Glomerular endothelial cell (primary cell): ENCODE measurements at regions not wholly inside any gene's neighbourhood (a gene's known extent, or its start where the extent isn't known, plus 50 kb on each side); places are given as distances from the start of the nearest gene placed in this dataset.

ENCODE experiments used
- DNase-seq: peaks from one replicate; pipeline ENCODE4 v3.0.0-alpha.2; 2011; ENCODE audit warnings: low read depth, low spot score; ENCODE audit errors: extremely low read depth

DNA sequence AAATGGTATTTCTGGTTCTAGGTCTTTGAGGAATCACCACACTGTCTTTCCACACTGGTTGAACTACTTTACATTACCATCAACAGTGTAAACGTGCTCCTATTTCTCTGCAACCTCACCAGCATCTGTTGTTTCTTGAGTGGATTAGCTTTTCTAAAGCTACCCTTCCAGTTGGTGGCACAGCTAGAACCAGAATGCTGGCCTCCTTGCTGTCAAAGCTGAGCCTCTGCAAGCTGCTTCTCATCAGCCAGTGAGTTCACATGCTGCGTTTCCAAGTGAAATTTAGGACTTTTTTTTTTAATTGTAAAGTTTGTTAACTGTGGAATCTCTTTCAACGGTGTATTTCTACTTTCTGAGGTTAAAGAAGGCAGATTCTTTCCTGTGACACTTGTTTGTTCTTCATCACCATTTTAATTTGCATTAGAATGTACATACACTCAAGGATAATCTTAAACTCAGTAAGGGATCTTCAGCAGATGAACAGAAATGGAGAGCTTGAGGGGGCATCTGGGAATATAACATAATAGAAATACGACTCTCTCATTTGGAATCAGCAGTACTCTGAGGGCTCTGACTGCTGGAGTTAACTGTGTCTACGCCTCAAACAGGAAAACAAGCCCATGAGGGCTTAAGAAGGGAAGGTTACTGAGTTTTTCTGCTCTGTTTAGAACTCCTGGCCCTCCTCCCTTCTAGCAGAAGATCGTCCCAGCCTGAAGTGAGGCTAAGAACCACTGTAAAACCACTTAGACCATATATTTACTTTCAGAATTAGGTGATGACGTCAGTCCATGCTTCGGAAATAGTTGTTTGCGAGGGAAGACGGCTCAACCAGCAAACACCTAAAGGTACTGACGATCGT is 148.4 kb upstream of the FAM20A start:
- DNase-seq, result no peak

DNA sequence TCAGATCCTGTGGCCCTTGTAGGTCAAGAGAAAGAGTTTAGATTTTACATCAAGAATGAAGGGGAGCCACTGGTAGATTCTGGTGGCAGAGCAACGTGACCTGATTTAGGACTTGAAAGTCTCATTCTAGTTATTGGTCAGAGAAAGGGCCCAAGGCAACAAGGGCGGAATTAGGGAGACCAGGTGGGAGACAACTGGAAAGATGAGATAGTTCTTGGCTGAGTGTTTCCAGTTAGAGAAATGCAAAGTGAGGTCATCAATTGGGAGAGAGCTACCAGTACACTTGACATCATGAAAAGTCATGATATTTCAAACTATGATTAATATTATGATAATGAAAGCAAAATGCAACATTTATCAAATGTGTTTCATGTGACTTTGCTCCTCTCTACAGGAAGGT is 147.2 kb upstream of the FAM20A start:
- no peak for DNase-seq

DNA sequence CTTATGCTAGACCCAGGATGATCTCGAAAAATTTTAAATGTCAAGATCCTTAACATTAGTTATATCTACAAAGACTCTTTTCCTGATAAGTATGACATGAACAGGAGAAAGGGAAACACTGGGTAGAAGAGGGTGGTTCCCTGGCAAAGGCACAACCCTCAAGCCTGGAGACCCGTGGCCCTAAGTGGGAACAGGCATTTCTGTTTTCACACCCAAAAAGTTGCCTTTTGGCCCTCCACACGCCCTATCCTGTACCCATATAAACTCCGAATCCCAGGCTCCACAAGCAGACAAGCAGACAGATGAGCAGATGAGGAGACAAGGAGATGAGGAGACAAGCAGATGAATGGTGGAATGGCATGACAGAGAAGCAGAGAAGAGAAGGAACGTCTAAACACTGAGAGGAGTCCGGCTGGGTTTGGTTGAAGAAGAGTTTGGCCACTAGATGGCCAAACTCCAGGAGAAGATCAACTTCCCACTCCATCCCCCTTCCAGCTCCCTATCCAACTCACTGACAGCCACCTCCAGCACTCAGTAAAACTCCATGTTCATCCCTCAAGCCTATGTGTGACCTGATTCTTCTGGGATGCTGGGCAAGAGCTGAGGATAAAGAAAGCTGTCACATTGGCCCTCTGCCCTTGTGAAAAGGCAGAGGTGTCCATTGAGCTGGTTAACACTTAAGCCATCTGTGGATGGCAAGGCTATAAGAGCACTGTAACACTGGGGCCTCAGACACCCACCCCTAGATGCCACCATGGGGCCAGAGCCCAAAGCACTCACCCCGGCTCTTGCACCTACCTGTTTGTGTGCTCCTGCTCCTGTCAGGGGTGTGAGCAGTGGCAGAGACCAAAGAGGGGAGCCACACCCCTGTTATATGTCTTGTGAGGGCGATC is 139.6 kb upstream of the FAM20A start:
- no peak for DNase-seq

GRCh38 chr17:68737761-68738443 is 136.7 kb upstream of the FAM20A start:
- DNase-seq, result no peak

DNA sequence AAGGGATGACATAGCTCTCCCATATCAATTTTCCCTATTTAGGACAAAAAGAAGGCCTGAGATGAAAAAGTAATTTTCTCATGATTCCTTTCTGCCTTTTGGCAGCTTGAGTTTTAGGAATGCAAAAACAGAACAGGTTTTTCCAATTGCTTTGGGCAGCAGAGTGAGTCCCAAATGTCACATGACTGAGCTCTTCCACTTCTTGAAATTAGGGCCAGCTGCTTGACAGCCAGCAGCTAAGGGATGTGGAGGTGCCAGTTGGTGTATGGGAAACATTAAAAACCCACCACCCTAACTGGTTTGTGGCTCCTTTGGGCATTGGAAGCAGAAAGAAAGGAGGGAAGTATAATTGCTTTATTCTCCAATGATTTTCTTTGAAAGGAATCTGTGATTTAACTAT is 133.8 kb upstream of the FAM20A start:
- no peak for DNase-seq

DNA sequence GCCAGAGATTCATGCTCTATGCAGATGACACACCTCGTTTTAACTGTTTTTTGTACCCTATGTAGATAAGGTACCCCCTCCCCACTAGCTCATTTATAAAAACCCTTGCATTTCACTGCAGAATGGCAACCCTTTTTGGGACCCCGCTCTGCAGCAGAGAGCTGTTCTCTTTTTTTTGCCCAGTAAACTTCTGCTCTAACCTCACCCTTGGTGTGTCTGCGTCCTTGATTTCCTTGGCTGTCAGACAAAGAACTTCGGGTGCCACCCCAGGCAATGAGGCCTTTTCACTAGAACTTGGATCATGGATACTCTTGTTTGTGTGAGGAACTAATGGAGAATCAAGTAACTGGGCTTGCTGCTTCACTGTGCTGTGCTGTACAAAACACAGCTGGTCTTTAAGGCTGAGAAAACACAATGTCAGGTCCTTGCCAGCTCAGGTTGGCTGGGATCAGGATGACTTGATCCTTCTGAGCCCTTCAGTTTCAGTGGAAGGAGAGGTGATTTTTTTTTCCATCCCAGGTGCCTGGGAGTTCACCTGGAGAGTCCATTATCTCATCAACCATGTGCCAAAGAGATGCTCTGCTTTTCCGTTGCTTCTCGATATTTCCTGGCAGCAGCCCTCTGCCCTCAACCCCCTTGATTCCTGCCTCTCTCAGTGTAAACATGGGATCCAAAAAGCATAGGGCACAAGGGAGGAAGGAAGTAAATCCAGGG is 133.2 kb upstream of the FAM20A start:
- no peak for DNase-seq

- no peak for DNase-seq
Measured at GRCh38 chr17:68733241-68734176, 132.3 kb upstream of the FAM20A start.

DNA sequence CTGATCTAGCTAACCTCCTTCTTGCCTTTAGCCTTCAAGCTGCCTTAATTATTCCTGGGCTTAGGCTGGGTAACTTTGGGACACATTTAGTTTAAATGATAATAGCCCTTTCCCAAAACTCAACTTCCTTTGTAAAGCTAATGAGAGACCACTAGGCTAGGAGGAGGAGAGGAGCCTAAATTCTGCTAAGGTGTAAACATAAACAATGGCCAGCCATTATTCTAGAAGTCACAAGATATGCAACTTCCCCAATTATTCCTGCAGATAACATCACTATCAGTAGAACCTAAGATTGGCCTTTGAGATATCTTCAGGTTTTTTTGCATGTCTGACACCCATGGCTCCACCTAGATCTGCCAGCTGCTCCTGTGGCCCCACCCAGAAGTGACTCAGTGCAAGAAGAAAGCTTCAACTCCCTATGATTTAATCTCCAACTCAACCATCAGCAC is 131.2 kb upstream of the FAM20A start:
- no peak for DNase-seq

DNA sequence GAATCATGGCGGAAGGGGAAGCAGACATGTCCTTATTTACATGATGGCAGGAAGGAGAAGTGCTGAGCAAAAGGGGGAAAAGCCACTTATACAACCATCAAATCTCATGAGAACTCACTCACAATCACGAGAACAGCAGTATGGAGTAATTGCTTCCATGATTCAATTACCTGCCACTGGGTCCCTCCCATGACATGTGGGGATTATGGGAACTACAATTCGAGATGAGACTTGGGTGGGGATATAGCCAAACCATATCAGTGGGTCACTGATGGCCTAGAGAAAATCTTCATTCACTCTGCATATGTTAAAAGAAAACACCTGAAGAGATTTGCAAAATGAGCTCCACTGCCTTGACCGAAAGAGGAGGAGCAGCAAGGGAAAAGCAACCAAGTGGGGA is 130.3 kb upstream of the FAM20A start:
- no peak for DNase-seq

DNA sequence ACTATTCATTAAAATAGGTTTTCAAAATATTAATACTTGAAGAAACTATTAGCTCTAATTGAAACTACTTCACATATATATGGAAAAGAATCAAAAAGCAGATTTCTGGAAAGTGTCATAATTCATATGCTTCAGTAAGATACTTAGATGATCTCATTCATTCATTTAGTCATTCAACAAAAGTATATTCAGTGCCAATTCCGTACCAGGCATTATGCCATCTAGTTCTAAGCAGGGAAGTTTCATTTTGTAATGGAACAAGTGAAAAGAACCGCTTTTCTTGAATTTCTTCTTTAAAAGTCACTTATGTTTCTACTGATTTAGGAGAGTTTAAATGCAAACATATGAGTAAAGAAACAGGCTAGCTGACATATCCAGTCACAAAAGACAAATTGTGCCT is 118.3 kb upstream of the FAM20A start:
- DNase-seq, result no peak

DNA sequence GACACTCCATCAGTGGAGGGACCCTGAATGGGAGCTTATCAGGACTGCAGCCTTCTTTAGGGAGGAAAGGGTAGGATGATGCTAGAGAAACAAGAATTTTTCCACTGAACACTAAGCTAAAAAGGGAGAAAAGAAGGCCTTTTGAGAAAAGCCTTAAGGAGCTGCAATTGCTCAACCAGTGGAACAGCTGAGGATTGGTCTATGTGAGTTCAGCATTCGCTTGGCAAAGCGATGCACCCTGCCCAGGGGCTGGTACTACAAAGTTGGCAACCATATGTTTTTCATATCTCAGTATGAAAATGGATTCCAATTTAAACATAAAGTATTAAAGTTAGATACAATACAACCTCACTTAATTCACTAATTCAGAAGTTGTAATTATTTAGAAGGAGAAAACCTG is 117.8 kb upstream of the FAM20A start:
- no peak for DNase-seq

GRCh38 chr17:68718465-68718864 is 117.3 kb upstream of the FAM20A start:
- no peak for DNase-seq

GRCh38 chr17:68714676-68715075 is 113.5 kb upstream of the FAM20A start:
- DNase-seq, result no peak

DNA sequence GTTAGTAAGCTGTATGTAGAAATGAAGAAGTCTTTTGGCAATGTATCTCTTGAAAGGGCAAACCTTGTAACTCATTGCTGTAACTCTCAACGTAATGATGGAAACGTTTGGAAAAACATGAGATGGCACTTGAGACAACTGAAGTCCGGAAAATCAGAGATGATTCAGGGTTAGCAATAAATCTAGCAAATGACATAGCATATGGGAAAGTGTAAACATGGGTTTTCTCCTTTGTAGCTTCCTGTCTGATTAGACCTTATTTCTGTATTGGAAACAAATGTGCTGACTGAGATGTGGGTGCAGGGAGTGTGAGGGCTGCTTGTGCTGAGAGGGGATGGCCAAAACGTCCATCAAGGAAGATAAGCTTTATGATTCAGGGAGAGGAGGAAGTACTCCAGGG is 110.7 kb upstream of the FAM20A start:
- no peak for DNase-seq

DNA sequence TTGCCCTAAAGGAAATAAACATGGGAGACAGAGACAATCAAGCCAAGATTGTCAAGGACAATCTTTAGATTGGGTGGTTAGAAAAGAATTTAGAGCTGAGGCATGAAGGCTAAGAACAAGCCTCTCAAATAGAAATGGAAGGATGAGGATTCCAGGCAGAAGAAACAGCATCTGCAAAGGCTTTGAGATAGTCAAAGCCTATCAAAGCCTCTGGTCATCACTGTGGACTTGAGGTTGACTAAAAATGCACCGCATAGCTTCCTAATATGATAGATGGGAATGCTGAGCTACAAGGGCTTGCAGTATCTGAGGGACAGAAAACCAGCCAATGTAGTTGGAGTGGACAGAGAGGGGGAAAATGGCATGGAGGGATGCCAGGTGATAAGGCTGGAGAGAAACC is 109.8 kb upstream of the FAM20A start:
- no peak for DNase-seq

- DNase-seq, result no peak
Measured at GRCh38 chr17:68710035-68710780, 109.0 kb upstream of the FAM20A start.

DNA sequence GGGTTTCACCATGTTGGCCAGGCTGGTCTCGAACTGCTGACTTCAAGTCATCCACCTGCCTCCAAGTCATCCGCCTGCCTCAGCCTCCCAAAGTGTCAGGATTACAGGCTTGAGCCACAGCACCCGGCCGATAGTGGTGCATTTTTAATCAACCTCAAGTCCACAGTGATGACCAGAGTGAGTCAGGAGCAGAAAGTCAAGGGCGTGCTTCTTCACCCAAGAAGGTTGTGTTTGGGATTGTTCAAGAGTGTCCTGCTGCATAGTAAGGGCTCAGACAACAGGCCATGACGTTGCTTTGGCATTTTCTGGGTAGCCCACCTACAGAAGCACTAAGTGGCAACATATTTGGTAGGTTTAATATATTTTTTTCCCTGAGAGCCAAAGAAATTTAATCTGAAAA is 108.3 kb upstream of the FAM20A start:
- no peak for DNase-seq

DNA sequence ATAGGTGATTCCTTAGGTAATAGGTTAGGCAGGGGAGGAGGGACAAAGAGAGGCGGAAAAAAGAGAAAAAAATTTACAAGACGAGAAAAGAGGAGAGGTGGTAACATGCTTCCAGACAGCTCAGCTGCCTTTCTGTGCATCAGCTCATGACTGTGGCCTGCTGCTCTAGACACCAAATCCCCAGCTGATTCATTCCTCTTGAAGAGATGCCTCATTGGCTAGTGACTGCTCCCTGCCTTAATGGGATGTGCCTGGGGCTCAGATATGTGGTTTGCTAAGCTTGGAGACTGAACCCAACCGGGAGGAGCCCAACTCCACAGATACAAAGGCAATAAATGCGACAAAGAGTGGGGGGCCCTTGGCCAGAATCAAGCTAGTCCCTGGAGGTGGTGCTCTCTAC is 105.9 kb upstream of the FAM20A start:
- no peak for DNase-seq

DNA sequence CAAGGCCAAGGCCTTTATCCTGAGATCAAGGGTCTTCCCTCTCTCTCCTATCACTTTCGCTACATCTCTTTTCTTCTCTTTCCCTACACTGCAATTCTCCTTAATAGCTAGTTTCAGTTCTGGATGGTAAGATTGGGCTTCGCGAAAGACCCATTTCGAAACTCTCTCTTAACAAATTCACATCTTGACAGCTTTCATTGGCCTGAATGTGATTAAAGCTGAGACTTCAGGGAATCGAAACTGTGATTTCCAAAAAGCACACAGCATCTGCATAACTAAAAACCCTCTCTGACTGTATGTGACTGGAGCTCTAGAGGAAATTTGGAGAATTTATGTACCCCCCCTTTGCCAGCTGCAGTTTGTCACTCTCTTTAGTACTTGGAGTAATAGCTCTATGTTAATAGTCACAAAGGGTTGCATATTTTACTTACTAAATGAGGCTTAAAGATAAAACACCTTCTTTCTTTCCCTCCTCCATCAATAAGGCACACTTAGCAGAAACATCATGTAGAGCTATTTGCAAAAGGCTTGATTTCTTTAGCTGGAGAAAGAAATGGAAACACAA is 105.3 kb upstream of the FAM20A start:
- DNase-seq, result no peak
